HG02885 (cell line): ENCODE measurements at regions not wholly inside any gene's neighbourhood (a gene's known extent, or its start where the extent isn't known, plus 50 kb on each side); places are given as distances from the start of the nearest gene placed in this dataset.
"Not testable (repeated sequence)": the region's sequence is repeated elsewhere in the genome, so short reads cannot be mapped to it uniquely, and the experiment has no call there.

Experiments
- ATAC-seq: cut with Tn5 transposase; IDR thresholded peaks from one replicate; pipeline ENCODE4 v1.9.1; 2021; ENCODE audit warnings: mild to moderate bottlenecking; ENCODE audit not compliant: unreplicated experiment, poor library complexity

DNA sequence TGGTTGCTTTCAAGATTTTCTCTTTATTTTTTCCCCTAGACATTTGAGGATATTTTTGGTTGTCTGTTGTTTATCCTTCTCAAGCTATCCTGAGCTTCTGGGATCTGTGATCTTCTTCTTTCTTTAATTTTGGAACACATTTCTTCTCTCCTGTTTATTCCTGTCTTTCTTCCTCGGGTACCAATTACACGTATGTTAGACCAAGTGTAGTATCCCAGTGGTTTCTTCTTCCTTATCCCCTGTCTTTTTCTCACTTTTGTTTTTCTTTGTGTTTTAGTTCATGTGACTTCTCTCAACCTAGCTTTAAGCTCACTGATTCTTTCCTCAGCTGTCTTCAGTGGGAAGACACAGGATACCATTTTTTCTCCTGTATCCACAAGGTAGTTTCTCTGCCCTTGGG lies 120.0 kb downstream of the GALR1 start:
- ATAC-seq = no peak

DNA sequence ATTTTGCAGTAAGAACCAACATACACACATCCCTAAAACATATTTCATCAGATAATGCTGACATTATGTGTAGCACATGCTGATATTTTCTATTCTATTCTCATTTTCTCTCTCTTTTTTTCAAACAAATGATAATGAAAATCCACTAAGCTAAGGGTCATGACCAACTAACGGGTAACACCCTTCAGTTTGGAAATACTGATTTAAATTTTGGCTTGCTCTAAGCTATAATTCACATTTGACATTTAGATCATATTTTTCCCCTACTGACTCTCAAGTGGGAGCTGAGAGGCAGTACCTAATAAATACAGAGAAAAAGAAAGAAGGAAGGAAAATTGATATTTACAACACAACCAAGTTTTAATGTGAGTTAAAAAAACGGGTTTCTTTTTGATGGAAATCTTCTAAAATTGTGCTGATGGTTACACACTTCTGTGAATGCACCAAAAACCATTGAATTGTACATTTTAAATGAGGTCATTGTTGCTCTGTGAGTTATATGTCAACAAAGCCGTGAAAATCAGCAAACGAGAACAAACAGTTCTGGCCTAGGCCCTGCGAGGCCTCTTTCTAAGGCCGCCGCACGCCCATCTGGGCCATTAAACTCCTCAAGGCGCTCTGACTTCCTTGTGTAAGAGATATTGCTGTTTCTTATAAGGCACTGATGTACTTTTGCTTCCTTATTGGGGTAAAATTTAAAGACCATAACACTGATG lies 124.2 kb downstream of the GALR1 start:
- no peak for ATAC-seq

- no peak for ATAC-seq
Measured at GRCh38 chr18:77374446-77374805, 124.8 kb downstream of the GALR1 start.

DNA sequence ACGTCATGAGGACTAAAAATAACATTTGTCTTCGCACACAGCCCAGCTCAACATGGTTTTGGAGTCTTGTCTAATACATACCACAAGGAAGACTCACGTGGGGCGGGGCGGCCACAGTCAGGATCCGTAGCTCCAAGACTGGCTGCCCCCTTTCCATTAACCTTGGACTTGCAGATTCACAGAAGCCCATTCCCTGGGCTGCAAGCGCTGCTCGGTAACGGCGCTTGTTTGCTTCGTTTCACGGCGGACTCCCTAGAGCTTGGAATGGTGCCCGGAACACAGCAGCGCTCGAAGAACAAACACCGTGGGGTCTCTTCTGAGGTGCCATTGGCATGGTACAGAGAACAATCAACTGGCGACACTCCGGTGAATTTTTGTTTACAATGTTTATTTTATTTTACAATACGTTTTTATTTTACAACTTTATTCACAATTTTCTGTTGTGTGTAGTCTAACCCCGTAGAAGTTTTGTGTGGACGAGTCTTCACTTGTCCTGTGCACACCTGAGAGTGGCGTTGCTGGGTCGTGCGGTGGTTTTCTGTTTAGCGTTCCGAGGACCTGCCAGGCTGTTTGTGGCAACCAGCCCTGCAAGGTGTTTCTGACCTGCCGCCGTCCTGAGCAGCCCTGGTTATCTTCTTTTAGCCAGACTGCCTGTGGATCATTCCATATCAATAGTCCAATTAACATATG lies 126.5 kb downstream of the GALR1 start:
- no peak for ATAC-seq

DNA sequence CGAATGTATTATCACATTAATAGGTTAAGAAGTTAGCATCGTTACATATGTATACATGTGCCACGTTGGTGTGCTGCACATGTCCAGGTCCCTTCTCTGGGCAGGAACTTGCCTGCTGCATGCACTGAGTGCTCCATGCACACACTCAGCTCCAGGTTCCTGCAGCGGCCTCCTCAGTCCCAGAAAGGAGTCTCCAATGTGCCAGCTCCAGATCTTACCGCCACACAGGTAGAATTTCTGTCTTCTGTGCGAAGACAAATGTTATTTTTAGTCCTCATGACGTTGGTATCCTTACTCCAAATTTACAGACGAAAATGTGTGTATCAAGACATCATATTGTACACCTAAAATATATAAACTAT lies 127.1 kb downstream of the GALR1 start:
- ATAC-seq = no peak

GRCh38 chr18:77377813-77378212 lies 128.2 kb downstream of the GALR1 start:
- no peak for ATAC-seq

- ATAC-seq = no peak
Measured at GRCh38 chr18:77379976-77380509, 130.4 kb downstream of the GALR1 start.

DNA sequence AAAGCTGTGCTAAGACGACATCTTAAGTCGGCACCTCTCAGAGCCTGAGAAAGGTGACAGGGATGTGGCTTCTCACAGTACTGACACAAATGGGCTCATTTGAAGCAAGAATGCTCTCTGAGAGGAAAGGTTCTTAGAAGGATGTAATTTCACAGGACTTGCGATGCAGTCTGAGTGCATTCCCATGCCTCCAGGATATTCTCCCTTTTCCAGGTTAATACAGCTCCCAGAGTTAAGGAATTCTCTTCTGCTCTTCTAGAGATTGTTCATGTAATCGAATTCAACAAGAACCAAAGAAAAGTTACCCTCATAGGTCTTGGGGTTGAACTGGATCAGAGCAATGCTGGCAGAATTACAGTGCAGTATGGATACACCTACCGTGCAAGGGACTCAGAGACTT lies 131.0 kb downstream of the GALR1 start:
- ATAC-seq = no peak

- ATAC-seq = no peak
Measured at GRCh38 chr18:77392321-77392720, 142.7 kb downstream of the GALR1 start.

DNA sequence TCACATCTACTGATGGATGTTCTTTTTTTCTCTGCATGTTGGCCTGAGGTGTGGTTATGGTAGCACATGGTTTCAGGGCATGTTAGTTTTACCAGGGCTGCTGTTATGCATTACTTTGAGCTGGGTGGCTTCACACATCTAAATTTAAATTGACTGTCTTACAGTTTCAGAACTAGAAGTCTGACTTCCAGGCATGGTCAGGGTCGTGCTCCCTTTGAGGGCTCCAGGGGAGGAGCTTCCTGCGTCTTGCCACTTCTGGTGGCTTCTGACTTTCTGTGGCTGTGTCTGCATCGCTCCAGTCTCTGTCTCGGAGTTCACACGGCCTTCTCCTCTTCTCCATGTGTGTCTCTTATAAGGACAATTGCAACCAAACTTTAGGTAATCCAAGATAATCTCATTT lies 143.9 kb downstream of the GALR1 start:
- ATAC-seq = no peak

DNA sequence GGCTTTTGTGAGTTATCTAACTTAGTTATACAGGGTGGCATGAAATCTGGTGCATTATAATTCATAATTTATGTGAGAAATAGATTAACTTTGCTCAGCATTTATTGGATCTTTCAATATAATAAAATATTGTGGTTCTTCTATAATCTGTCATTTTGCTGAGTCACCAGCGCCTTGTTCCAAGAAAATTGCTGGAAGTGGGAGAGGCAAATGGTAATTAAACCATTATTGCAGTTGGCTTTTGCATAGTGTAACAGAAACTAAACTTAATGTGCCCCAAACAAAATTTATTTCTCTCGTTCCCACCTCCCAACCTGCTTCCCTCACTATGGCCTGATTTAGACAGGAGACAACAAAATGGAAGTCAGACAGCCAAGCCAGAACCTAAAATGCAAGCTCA lies 146.3 kb downstream of the GALR1 start:
- ATAC-seq = no peak

- no peak for ATAC-seq
Measured at GRCh38 chr18:77397056-77397455, 147.4 kb downstream of the GALR1 start.

DNA sequence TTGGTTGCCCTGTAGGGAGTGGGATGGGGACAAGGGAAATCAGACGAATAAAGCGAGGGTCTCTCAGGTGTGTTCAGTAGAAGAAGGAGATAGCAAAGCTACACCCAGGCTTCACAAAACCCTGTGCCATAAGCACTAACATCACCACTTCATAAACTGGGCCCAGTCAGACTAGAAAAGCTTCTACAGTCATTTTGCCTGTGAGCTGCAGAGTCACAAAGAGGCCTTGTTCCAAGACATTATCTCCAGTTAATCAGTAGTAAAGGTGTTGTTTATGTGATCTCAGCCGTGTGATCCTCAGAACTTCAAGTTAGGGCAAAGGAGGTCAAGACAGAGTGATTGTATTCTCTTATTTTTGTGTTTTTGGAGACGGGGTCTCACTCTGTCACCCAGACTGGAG lies 148.0 kb downstream of the GALR1 start:
- no peak for ATAC-seq

GRCh38 chr18:77400561-77400960 lies 150.9 kb downstream of the GALR1 start:
- no peak for ATAC-seq

DNA sequence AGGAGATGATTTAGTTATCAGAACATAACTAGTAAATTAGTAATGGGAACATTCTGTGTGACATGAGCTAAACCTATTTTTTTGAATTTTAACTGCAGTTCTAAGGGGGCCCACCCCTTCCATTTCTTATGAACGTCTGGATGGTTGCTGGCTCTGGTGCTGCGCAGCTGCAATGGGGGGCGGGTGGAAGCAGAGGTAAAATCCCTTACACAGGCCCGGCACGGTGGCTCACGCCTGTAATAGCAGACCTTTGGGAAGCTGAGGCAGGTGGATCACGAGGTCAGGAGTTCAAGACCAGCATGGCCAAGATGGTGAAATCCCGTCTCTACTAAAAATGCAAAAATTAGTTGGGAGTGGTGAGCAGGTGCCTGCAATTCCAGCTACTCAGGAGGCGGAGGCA lies 151.5 kb downstream of the GALR1 start:
- no peak for ATAC-seq

GRCh38 chr18:77403969-77404535 lies 154.4 kb downstream of the GALR1 start:
- no peak for ATAC-seq

DNA sequence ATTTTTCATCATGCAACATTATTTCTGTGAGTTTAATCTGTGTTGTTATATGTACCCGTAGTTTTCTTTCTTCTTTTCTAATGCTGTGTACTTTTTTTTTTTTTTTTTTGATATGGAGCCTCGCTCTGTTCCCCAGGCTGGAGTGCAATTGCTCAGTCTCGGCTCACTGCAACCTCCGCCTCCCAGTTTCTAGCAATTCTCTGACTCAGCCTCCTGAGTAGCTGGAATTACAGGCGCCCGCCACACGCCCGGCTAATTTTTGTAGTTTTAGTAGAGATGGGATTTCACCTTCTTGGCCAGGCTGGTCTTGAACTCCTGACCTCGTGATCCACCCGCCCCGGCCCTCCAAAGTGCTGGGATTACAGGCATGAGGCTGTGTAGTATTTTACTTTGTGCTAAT lies 155.4 kb downstream of the GALR1 start:
- no peak for ATAC-seq

DNA sequence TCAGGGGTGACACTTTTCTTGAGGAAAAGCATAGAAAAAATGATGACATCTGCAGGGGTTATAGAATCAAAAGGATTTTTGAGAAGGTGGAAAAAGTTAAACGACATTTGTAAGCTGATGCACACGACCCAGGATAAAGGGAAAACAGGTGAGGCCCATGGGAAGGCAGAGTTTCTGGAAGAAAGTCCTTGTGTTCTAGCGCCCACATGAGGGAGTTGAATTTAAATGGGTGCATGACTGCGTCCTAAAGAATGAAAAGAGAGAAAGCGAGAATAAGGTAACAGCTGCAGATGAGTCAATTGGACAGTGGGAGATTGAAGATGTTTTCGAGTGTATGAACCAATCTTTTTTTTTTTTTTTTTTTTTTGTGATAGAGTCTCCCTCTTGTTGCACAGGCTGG lies 158.1 kb downstream of the GALR1 start:
- no peak for ATAC-seq

GRCh38 chr18:77421546-77421945 lies 171.9 kb downstream of the GALR1 start:
- ATAC-seq = not testable (repeated sequence)

DNA sequence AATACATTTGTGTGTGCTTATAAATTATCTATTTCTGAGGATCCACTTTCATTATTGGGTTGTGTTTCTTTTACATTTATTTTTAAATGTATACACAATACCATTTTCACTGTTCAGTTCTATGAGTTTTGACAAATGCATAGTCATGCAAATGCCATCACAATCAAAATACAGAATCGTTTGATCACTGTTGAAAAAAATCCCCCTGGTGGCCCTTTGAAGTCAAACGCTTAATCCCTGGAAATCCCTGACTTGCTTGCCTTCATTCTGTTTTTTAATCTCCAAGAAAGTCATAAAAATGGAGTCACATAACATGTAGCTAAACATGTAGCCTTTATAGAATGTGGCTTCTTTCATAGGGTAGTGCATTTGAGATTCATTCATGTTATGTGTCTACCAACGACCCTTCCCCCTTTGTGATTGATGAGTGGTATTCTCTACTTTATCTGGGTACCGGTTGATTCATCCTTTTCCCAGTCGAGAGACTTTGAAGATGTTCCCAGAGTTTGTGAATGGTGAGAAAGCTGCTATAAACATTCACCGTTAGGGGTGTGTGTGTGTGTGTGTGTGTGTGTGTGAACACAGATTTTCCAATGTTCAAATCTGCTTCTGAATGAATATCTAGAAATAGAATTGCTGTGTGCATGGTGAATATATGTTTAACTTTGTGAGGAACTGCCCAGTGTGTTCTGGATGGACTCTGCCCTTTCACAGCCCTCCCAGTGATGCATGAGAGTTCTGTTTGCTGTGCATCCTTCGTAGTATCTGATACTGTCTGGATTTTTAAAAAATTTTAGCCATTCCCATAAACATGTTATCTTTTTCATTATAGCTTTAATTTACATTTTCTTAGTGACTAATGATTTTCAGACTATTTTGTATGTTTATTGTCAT lies 173.6 kb downstream of the GALR1 start:
- no peak for ATAC-seq

GRCh38 chr18:77433076-77433475 lies 183.4 kb downstream of the GALR1 start:
- no peak for ATAC-seq
